ENCODE measurements at regions not wholly inside any gene's neighbourhood (a gene's known extent, or its start where the extent isn't known, plus 50 kb on each side); places are given as distances from the start of the nearest gene placed in this dataset.
"Not testable (repeated sequence)": the region's sequence is repeated elsewhere in the genome, so short reads cannot be mapped to it uniquely, and the experiment has no call there.

- in situ Hi-C loops (cut with HindIII; ENCODE audit: low pct_unique_long_range_greater_than_20kb, low sequenced_read_pairs), result no loop called here
Observed at GRCh38 chr11:112656772-112657428, 304.3 kb upstream of the NCAM1 start.

GRCh38 chr11:112658431-112658878 is 302.8 kb upstream of the NCAM1 start:
- in situ Hi-C loops (cut with HindIII; ENCODE audit: low pct_unique_long_range_greater_than_20kb, low sequenced_read_pairs), result no loop called here
- DNase-seq (ENCODE audit: low read depth, low spot score), result no peak

More at GRCh38 chr11:112656772-112657428, 304.3 kb upstream of the NCAM1 start:
- DNase-seq (ENCODE audit: low read depth, low spot score), result no peak

- in situ Hi-C loops (cut with HindIII; ENCODE audit: low pct_unique_long_range_greater_than_20kb, low sequenced_read_pairs), result no loop called here
- DNase-seq (ENCODE audit: low read depth, low spot score), result no peak
Observed at GRCh38 chr11:112661146-112661545, 300.1 kb upstream of the NCAM1 start.

GRCh38 chr11:112661571-112661970 is 299.6 kb upstream of the NCAM1 start:
- in situ Hi-C loops (cut with HindIII; ENCODE audit: low pct_unique_long_range_greater_than_20kb, low sequenced_read_pairs), result no loop called here
- DNase-seq (ENCODE audit: low read depth, low spot score), result no peak

GRCh38 chr11:112662554-112662953 is 298.7 kb upstream of the NCAM1 start:
- in situ Hi-C loops (cut with HindIII; ENCODE audit: low pct_unique_long_range_greater_than_20kb, low sequenced_read_pairs), result no loop called here

GRCh38 chr11:112663947-112664634 is 297.1 kb upstream of the NCAM1 start:
- no peak for DNase-seq (ENCODE audit: low read depth, low spot score)
- in situ Hi-C loops (cut with HindIII; ENCODE audit: low pct_unique_long_range_greater_than_20kb, low sequenced_read_pairs), result no loop called here

More at GRCh38 chr11:112662554-112662953, 298.7 kb upstream of the NCAM1 start:
- DNase-seq (ENCODE audit: low read depth, low spot score), result no peak

- in situ Hi-C loops (cut with HindIII; ENCODE audit: low pct_unique_long_range_greater_than_20kb, low sequenced_read_pairs), result no loop called here
- DNase-seq (ENCODE audit: low read depth, low spot score), result no peak
Observed at GRCh38 chr11:112665291-112665690, 295.9 kb upstream of the NCAM1 start.

- no peak for DNase-seq (ENCODE audit: low read depth, low spot score)
- in situ Hi-C loops (cut with HindIII; ENCODE audit: low pct_unique_long_range_greater_than_20kb, low sequenced_read_pairs), result no loop called here
Observed at GRCh38 chr11:112666253-112666652, 295.0 kb upstream of the NCAM1 start.

GRCh38 chr11:112670806-112671570 is 290.2 kb upstream of the NCAM1 start:
- no peak for DNase-seq (ENCODE audit: low read depth, low spot score)
- in situ Hi-C loops (cut with HindIII; ENCODE audit: low pct_unique_long_range_greater_than_20kb, low sequenced_read_pairs), result no loop called here

- DNase-seq (ENCODE audit: low read depth, low spot score); in situ Hi-C loops (cut with HindIII; ENCODE audit: low pct_unique_long_range_greater_than_20kb, low sequenced_read_pairs): not testable (repeated sequence)
Observed at GRCh38 chr11:112673401-112673800, 287.8 kb upstream of the NCAM1 start.

GRCh38 chr11:112685111-112685510 is 276.1 kb upstream of the NCAM1 start:
- DNase-seq (ENCODE audit: low read depth, low spot score), result no peak
- in situ Hi-C loops (cut with HindIII; ENCODE audit: low pct_unique_long_range_greater_than_20kb, low sequenced_read_pairs), result no loop called here

- in situ Hi-C loops (cut with HindIII; ENCODE audit: low pct_unique_long_range_greater_than_20kb, low sequenced_read_pairs), result no loop called here
- DNase-seq (ENCODE audit: low read depth, low spot score), result no peak
Observed at GRCh38 chr11:112689851-112690250, 271.4 kb upstream of the NCAM1 start.

- in situ Hi-C loops (cut with HindIII; ENCODE audit: low pct_unique_long_range_greater_than_20kb, low sequenced_read_pairs), result no loop called here
- DNase-seq (ENCODE audit: low read depth, low spot score), result no peak
Observed at GRCh38 chr11:112693781-112694180, 267.4 kb upstream of the NCAM1 start.

- in situ Hi-C loops (cut with HindIII; ENCODE audit: low pct_unique_long_range_greater_than_20kb, low sequenced_read_pairs), result no loop called here
- DNase-seq (ENCODE audit: low read depth, low spot score), result no peak
Observed at GRCh38 chr11:112694245-112694644, 267.0 kb upstream of the NCAM1 start.

GRCh38 chr11:112694813-112695212 is 266.4 kb upstream of the NCAM1 start:
- DNase-seq (ENCODE audit: low read depth, low spot score), result no peak

GRCh38 chr11:112697391-112698178 is 263.6 kb upstream of the NCAM1 start:
- DNase-seq (ENCODE audit: low read depth, low spot score), result no peak
- in situ Hi-C loops (cut with HindIII; ENCODE audit: low pct_unique_long_range_greater_than_20kb, low sequenced_read_pairs), result no loop called here

More at GRCh38 chr11:112694813-112695212, 266.4 kb upstream of the NCAM1 start:
- in situ Hi-C loops (cut with HindIII; ENCODE audit: low pct_unique_long_range_greater_than_20kb, low sequenced_read_pairs), result no loop called here

GRCh38 chr11:112705148-112705547 is 256.1 kb upstream of the NCAM1 start:
- in situ Hi-C loops (cut with HindIII; ENCODE audit: low pct_unique_long_range_greater_than_20kb, low sequenced_read_pairs), result no loop called here
- DNase-seq (ENCODE audit: low read depth, low spot score), result no peak

GRCh38 chr11:112706863-112707262 is 254.4 kb upstream of the NCAM1 start:
- no peak for DNase-seq (ENCODE audit: low read depth, low spot score)
- in situ Hi-C loops (cut with HindIII; ENCODE audit: low pct_unique_long_range_greater_than_20kb, low sequenced_read_pairs), result no loop called here

All from SK-MEL-5 (cell line).